Nephron progenitor cell (in vitro differentiated cells): ENCODE measurements at regions not wholly inside any gene's neighbourhood (a gene's known extent, or its start where the extent isn't known, plus 50 kb on each side); places are given as distances from the start of the nearest gene placed in this dataset.

Experiments
- DNase-seq: peaks from one replicate; pipeline ENCODE4 v3.0.0; 2021
- H3K27ac Mint-ChIP-seq: 2 replicates; pipeline ENCODE4 v1.8.0; 2021; ENCODE audit warnings: mild to moderate bottlenecking, moderate library complexity, mixed read lengths
- H3K27me3 Mint-ChIP-seq: 2 replicates; pipeline ENCODE4 v1.8.0; 2021; ENCODE audit warnings: mild to moderate bottlenecking, low read depth, mixed read lengths; ENCODE audit not compliant: poor library complexity
- H3K36me3 Mint-ChIP-seq: 2 replicates; pipeline ENCODE4 v1.8.0; 2021; ENCODE audit warnings: low read depth, mixed read lengths
- H3K4me1 Mint-ChIP-seq: 2 replicates; pipeline ENCODE4 v1.8.0; 2021; ENCODE audit warnings: mixed read lengths
- H3K4me3 Mint-ChIP-seq: 2 replicates; pipeline ENCODE4 v1.8.0; 2021; ENCODE audit warnings: mild to moderate bottlenecking, moderate library complexity, mixed read lengths
- H3K9me3 Mint-ChIP-seq: 2 replicates; pipeline ENCODE4 v1.8.0; 2021; ENCODE audit warnings: mild to moderate bottlenecking, moderate library complexity, mixed read lengths
- CTCF ChIP-seq: fragments of 200-600 bp; sonication (generic); IDR thresholded peaks from 2 replicates; pipeline ENCODE4 v1.5.0; 2021; ENCODE audit warnings: antibody characterized with exemption

DNA sequence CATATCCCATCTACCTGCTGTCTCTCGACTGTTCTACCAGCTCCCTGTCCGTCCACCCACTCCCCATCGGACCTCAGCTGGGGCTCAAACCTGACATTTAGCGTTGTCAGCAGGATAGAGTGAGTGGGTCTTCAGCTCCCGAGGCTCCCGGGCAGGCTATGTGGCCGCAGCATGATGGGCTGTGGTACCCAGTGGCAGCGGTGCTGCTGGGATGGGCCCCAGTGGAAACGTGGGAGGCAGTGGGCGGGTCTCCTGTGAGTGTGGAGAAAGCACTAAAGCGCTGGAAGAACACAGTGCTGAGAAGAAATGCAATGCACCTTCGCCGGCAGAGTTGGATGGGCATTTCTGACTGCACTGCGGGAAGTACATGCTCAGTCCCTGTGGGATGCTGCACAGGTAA is 204.8 kb upstream of the SYT4 start:
- DNase-seq, result no peak
- Mint-ChIP-seq H3K4me1 (no peaks in the 10 kb centered on the region), H3K4me3 (no peak overlapping the region), H3K36me3 (no peaks in the 10 kb centered on the region), H3K9me3 (peaks cover 25% of the 10 kb centered on the region), H3K27me3 (peaks cover 4% of the 10 kb centered on the region), H3K27ac (no peak overlapping the region)
- no peak for TF ChIP-seq CTCF

DNA sequence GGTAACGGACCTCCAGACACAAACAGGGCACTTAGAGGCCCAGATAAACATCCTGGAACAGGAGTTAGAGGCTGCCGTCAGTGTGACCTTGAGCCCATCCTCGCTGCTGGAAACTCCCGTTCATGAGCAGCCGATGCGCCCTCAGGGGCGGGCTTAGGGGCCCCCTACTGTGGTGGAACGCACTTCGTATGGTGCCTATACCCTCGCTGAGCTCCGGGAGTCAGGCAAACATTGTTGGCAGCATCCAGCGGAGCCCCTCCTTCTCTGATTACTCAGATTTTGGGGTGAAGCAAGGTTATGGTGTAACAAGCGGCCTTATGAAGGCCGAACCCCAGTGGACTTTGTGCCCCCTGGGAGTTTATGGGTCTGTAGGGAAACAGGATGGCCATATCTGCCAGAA is 205.3 kb upstream of the SYT4 start:
- TF ChIP-seq CTCF, result no peak
- Mint-ChIP-seq H3K4me3 (no peak overlapping the region), H3K4me1 (no peaks in the 10 kb centered on the region), H3K36me3 (no peaks in the 10 kb centered on the region), H3K27me3 (peaks cover 4% of the 10 kb centered on the region), H3K9me3 (peaks cover 30% of the 10 kb centered on the region), H3K27ac (no peak overlapping the region)
- no peak for DNase-seq

- no peaks in the 10 kb centered on the region for H3K36me3 Mint-ChIP-seq
- H3K27me3 Mint-ChIP-seq, result peaks cover 4% of the 10 kb centered on the region
- H3K4me3 Mint-ChIP-seq, result no peak overlapping the region
- no peaks in the 10 kb centered on the region for H3K4me1 Mint-ChIP-seq
- H3K9me3 Mint-ChIP-seq, result peaks cover 41% of the 10 kb centered on the region
- DNase-seq, result no peak
- H3K27ac Mint-ChIP-seq, result no peak overlapping the region
- TF ChIP-seq CTCF, result no peak
Measured at GRCh38 chr18:43484710-43485109, 207.4 kb upstream of the SYT4 start.

DNA sequence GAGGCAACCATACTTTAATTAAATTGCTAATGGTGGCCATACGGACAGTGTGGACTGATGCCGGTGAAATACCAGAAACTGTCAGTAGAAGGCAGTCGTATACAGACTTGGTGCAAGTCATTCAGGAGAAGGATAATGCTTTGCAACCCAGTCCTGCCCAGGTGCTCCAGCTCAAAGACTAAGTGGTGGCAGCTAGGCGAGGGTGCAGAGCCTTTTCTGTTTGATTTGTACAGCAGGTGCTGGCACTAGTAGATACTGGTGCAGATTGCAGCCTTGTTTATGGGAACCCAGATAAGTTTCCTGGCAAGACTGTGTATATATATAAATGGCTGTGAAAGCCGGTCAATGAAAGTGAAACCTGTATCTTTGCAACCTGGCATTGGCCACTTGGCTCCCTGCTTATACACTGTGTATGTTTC is 208.3 kb upstream of the SYT4 start:
- H3K27ac Mint-ChIP-seq, result no peak overlapping the region
- no peak for DNase-seq
- TF ChIP-seq CTCF, result no peak
- H3K9me3 Mint-ChIP-seq, result peaks cover 41% of the 10 kb centered on the region
- H3K4me3 Mint-ChIP-seq, result no peak overlapping the region
- H3K27me3 Mint-ChIP-seq, result peaks cover 4% of the 10 kb centered on the region
- no peaks in the 10 kb centered on the region for H3K36me3 Mint-ChIP-seq
- H3K4me1 Mint-ChIP-seq, result no peaks in the 10 kb centered on the region

GRCh38 chr18:43486462-43486861 is 209.2 kb upstream of the SYT4 start:
- DNase-seq, result peak; percentile 15
- peaks cover 41% of the 10 kb centered on the region for H3K9me3 Mint-ChIP-seq

More at GRCh38 chr18:43486462-43486861, 209.2 kb upstream of the SYT4 start:
- no peak overlapping the region for H3K27ac Mint-ChIP-seq
- no peak overlapping the region for H3K4me3 Mint-ChIP-seq
- no peaks in the 10 kb centered on the region for H3K4me1 Mint-ChIP-seq
- H3K36me3 Mint-ChIP-seq, result no peaks in the 10 kb centered on the region
- no peak for TF ChIP-seq CTCF
- peaks cover 4% of the 10 kb centered on the region for H3K27me3 Mint-ChIP-seq
